Natural killer cell (primary cell): ENCODE measurements at regions not wholly inside any gene's neighbourhood (a gene's known extent, or its start where the extent isn't known, plus 50 kb on each side); places are given as distances from the start of the nearest gene placed in this dataset.

Source experiments
- ATAC-seq, 3 donors: fragments of 150-1000 bp in 2 of 3; fragments of 200-7000 bp in 1 of 3; cut with Tn5 transposase; 1 replicate in 1 of 3; 2 replicates in 2 of 3; pipeline ENCODE4 v1.10.0; 2021; ENCODE audit warnings: mild to moderate bottlenecking in 2 of 3, moderate library complexity in 2 of 3
- DNase-seq, 2 donors: peaks; one replicate each; pipeline versions ENCODE4 v3.0.0 to v3.0.0-alpha.2; 2013 to 2021; ENCODE audit warnings: mixed read lengths in 1 of 2
- H3K27ac ChIP-seq: one replicate; pipeline ENCODE4 v1.5.1; 2013; ENCODE audit warnings: mild to moderate bottlenecking, low read length
- H3K27me3 ChIP-seq: one replicate; pipeline ENCODE4 v1.6.1; 2013; ENCODE audit warnings: low read length; ENCODE audit not compliant: control insufficient read depth, insufficient read depth
- H3K36me3 ChIP-seq: one replicate; pipeline ENCODE4 v1.6.1; 2013; ENCODE audit warnings: low read length; ENCODE audit not compliant: control insufficient read depth, insufficient read depth
- H3K4me1 ChIP-seq: one replicate; pipeline ENCODE4 v1.6.1; 2013; ENCODE audit warnings: low read length; ENCODE audit not compliant: control insufficient read depth, insufficient read depth
- H3K4me3 ChIP-seq: one replicate; pipeline ENCODE4 v1.5.1; 2013; ENCODE audit warnings: low read length
- H3K9me3 ChIP-seq: one replicate; pipeline ENCODE4 v1.6.1; 2013; ENCODE audit warnings: low read length; ENCODE audit not compliant: control insufficient read depth, insufficient read depth
- H3K27ac Mint-ChIP-seq, 2 donors: one replicate each; pipeline ENCODE4 v1.8.0; 2022; ENCODE audit warnings: mild to moderate bottlenecking in 2 of 2, mixed read lengths in 2 of 2, moderate library complexity in 1 of 2
- H3K27me3 Mint-ChIP-seq, 2 donors: one replicate each; pipeline ENCODE4 v1.8.0; 2022; ENCODE audit warnings: low read depth in 2 of 2, mixed read lengths in 2 of 2
- H3K36me3 Mint-ChIP-seq: one replicate; pipeline ENCODE4 v1.8.0; 2022; ENCODE audit warnings: mixed read lengths
- H3K4me1 Mint-ChIP-seq, 2 donors: one replicate each; pipeline ENCODE4 v1.8.0; 2022; ENCODE audit warnings: mixed read lengths in 2 of 2
- H3K4me3 Mint-ChIP-seq: one replicate; pipeline ENCODE4 v1.8.0; 2022; ENCODE audit warnings: mild to moderate bottlenecking, moderate library complexity, mixed read lengths
- H3K9me3 Mint-ChIP-seq, 2 donors: one replicate each; pipeline ENCODE4 v1.8.0; 2022; ENCODE audit warnings: mixed read lengths in 2 of 2
- CTCF ChIP-seq: fragments of 200-600 bp; IDR thresholded peaks from one replicate; pipeline ENCODE4 v1.8.0; 2022; ENCODE audit warnings: antibody characterized with exemption
- WGBS: methylation state at CpG from one replicate; pipeline ENCODE4 v1.1.7; 2013; ENCODE audit warnings: missing lambda C conversion rate; ENCODE audit not compliant: insufficient coverage; 5-methylcytosine and 5-hydroxymethylcytosine counted together
- intact Hi-C: fragments of 100-400 bp; cut with micrococcal nuclease; formaldehyde crosslinking; loops from one replicate; pipeline ENCODE4 v1.14.2; 2022

- no peak overlapping the region for H3K4me3 Mint-ChIP-seq
- intact Hi-C loops, result no loop called here
Observed at GRCh38 chr7:125431349-125431748, 501.7 kb upstream of the POT1 start.

GRCh38 chr7:125430013-125430412 is 500.4 kb upstream of the POT1 start:
- H3K4me1 ChIP-seq, result peaks cover 4% of the 10 kb centered on the region
- DNase-seq (no peak), ATAC-seq (no peak)
- no peaks in the 10 kb centered on the region for H3K27me3 ChIP-seq
- H3K36me3 ChIP-seq, result no peaks in the 10 kb centered on the region
- no peak overlapping the region for H3K4me3 ChIP-seq
- Mint-ChIP-seq H3K27ac (no peak overlapping the region), H3K4me1 (peaks cover 3 to 7% of the 10 kb centered on the region in 2 donors), H3K4me3 (no peak overlapping the region), H3K27me3 (no peaks in the 10 kb centered on the region), H3K36me3 (no peaks in the 10 kb centered on the region), H3K9me3 (no peaks in the 10 kb centered on the region)
- no peak for TF ChIP-seq CTCF
- intact Hi-C loops, result no loop called here
- H3K9me3 ChIP-seq, result no peaks in the 10 kb centered on the region
- WGBS, result 92% methylated on average over 2 of the region's 2 CpGs
- H3K27ac ChIP-seq, result no peak overlapping the region

More at GRCh38 chr7:125431349-125431748, 501.7 kb upstream of the POT1 start:
- WGBS, result 43% methylated on average over 1 of the region's 1 CpG
- H3K27me3 ChIP-seq, result no peaks in the 10 kb centered on the region
- H3K4me3 ChIP-seq, result no peak overlapping the region
- no peak for ATAC-seq
- no peaks in the 10 kb centered on the region for H3K36me3 ChIP-seq
- no peaks in the 10 kb centered on the region for H3K4me1 Mint-ChIP-seq
- no peaks in the 10 kb centered on the region for H3K9me3 Mint-ChIP-seq
- no peaks in the 10 kb centered on the region for H3K4me1 ChIP-seq
- no peaks in the 10 kb centered on the region for H3K9me3 ChIP-seq
- DNase-seq, result no peak
- TF ChIP-seq CTCF, result no peak
- H3K27ac Mint-ChIP-seq, result no peak overlapping the region
- no peak overlapping the region for H3K27ac ChIP-seq
- no peaks in the 10 kb centered on the region for H3K27me3 Mint-ChIP-seq
- H3K36me3 Mint-ChIP-seq, result no peaks in the 10 kb centered on the region

GRCh38 chr7:125427676-125428075 is 498.1 kb upstream of the POT1 start:
- Histone ChIP-seq H3K9me3 (no peaks in the 10 kb centered on the region), H3K36me3 (no peaks in the 10 kb centered on the region), H3K27ac (no peak overlapping the region), H3K4me3 (no peak overlapping the region), H3K27me3 (no peaks in the 10 kb centered on the region), H3K4me1 (peaks cover 4% of the 10 kb centered on the region)
- TF ChIP-seq CTCF, result no peak
- no peaks in the 10 kb centered on the region for H3K9me3 Mint-ChIP-seq
- DNase-seq, result no peak
- H3K27ac Mint-ChIP-seq, result no peak overlapping the region
- H3K36me3 Mint-ChIP-seq, result no peaks in the 10 kb centered on the region
- H3K4me3 Mint-ChIP-seq, result no peak overlapping the region
- intact Hi-C loops, result no loop called here
- ATAC-seq, result no peak
- H3K27me3 Mint-ChIP-seq, result no peaks in the 10 kb centered on the region
- H3K4me1 Mint-ChIP-seq, result peaks cover 20 to 25% of the 10 kb centered on the region in 2 donors
- 86% methylated on average over 1 of the region's 1 CpG for WGBS

- no peak for TF ChIP-seq CTCF
- Histone ChIP-seq H3K27ac (no peak overlapping the region), H3K9me3 (no peaks in the 10 kb centered on the region), H3K4me3 (no peak overlapping the region), H3K36me3 (no peaks in the 10 kb centered on the region), H3K4me1 (peaks cover 4% of the 10 kb centered on the region), H3K27me3 (no peaks in the 10 kb centered on the region)
- intact Hi-C loops, result no loop called here
- no peak overlapping the region for H3K4me3 Mint-ChIP-seq
- H3K4me1 Mint-ChIP-seq, result peaks cover 40 to 47% of the 10 kb centered on the region in 2 donors
- ATAC-seq, result peak in 2 of 3 donors; percentile 39 to 50
- peaks cover 0 to 3% of the 10 kb centered on the region in 2 donors for H3K9me3 Mint-ChIP-seq
- WGBS, result 80% methylated on average over 2 of the region's 2 CpGs
- DNase-seq, result no peak
- no peak overlapping the region for H3K27ac Mint-ChIP-seq
- no peaks in the 10 kb centered on the region for H3K36me3 Mint-ChIP-seq
- no peaks in the 10 kb centered on the region for H3K27me3 Mint-ChIP-seq
Observed at GRCh38 chr7:125425506-125425905, 495.9 kb upstream of the POT1 start.
